PC-9 (cell line): ENCODE measurements at regions not wholly inside any gene's neighbourhood (a gene's known extent, or its start where the extent isn't known, plus 50 kb on each side); places are given as distances from the start of the nearest gene placed in this dataset.

Experiments
- BruUV-seq: library from RNA; stranded (reverse); fragments of 400-500 nt; replicated peaks from 2 replicates; lab custom pipeline; 2021; lab: Mats Ljungman, UMichigan
- CTCF ChIA-PET: fragments of 300-600 bp; sonication (Branson Sonifier 250); formaldehyde crosslinking; loops from one replicate; lab custom pipeline; 2022; ENCODE audit warnings: antibody characterized with exemption; lab: Charles Lee
- POLR2A ChIA-PET: fragments of 300-600 bp; sonication (Branson Sonifier 250); formaldehyde crosslinking; loops from one replicate; lab custom pipeline; 2022; ENCODE audit warnings: antibody characterized with exemption; ENCODE audit not compliant: unreplicated experiment; lab: Charles Lee
- DNase-seq, 2 experiments: peaks; one replicate each; pipeline versions ENCODE4 v3.0.0 to v3.0.0-alpha.2; 2015 to 2022; ENCODE audit warnings: mixed read lengths in 1 of 2
- H2AFZ ChIP-seq: fragments of 200-600 bp; sonication (generic); 2 replicates; pipeline ENCODE4 v1.8.1; 2017; ENCODE audit warnings: antibody characterized with exemption
- H3F3A ChIP-seq: fragments of 200-600 bp; sonication (generic); 2 replicates; pipeline ENCODE4 v1.8.1; 2017; ENCODE audit warnings: antibody characterized with exemption, mild to moderate bottlenecking, low read depth; ENCODE audit not compliant: insufficient read depth
- H3K27ac ChIP-seq: fragments of 200-600 bp; sonication (generic); 2 replicates; pipeline ENCODE4 v1.6.1; 2016; ENCODE audit warnings: mixed run types
- H3K27me3 ChIP-seq: fragments of 200-600 bp; sonication (generic); 2 replicates; pipeline ENCODE4 v1.6.1; 2016; ENCODE audit warnings: low read depth, mixed run types; ENCODE audit not compliant: insufficient read depth
- H3K36me3 ChIP-seq: fragments of 200-600 bp; sonication (generic); 2 replicates; pipeline ENCODE4 v1.6.1; 2016; ENCODE audit warnings: low read depth, mixed run types
- H3K4me1 ChIP-seq: fragments of 200-600 bp; sonication (generic); replicated peaks from 2 replicates; pipeline ENCODE4 v1.6.1; 2016; ENCODE audit warnings: mixed run types; ENCODE audit not compliant: insufficient read depth
- H3K4me2 ChIP-seq: fragments of 200-600 bp; sonication (generic); 2 replicates; pipeline ENCODE4 v1.6.1; 2017; ENCODE audit warnings: mixed run types
- H3K4me3 ChIP-seq: fragments of 200-600 bp; sonication (generic); 2 replicates; pipeline ENCODE4 v1.6.1; 2016; ENCODE audit warnings: mixed run types
- H3K79me2 ChIP-seq: fragments of 200-600 bp; sonication (generic); 2 replicates; pipeline ENCODE4 v1.6.1; 2017; ENCODE audit warnings: low read depth, mixed run types
- H3K9me2 ChIP-seq: fragments of 200-600 bp; sonication (generic); 2 replicates; pipeline ENCODE4 v1.8.1; 2017; ENCODE audit warnings: mild to moderate bottlenecking; ENCODE audit not compliant: insufficient read depth
- H3K9me3 ChIP-seq: fragments of 200-600 bp; sonication (generic); 2 replicates; pipeline ENCODE4 v1.8.1; 2016; ENCODE audit warnings: low read depth; ENCODE audit not compliant: insufficient read depth
- H4K20me1 ChIP-seq: fragments of 200-600 bp; sonication (generic); 2 replicates; pipeline ENCODE4 v1.8.1; 2017; ENCODE audit not compliant: insufficient read depth
- CTCF ChIP-seq: fragments of 200-600 bp; sonication (generic); conservative IDR thresholded peaks from 2 replicates; pipeline ENCODE4 v1.6.1; 2017; ENCODE audit warnings: mixed run types, antibody characterized with exemption, mild to moderate bottlenecking, moderate library complexity
- EZH2 ChIP-seq: fragments of 200-600 bp; sonication (generic); IDR thresholded peaks from 2 replicates; pipeline ENCODE4 v1.8.0; 2017; ENCODE audit warnings: antibody characterized with exemption, low read depth
- intact Hi-C: fragments of 100-400 bp; cut with micrococcal nuclease; formaldehyde crosslinking; loops from one replicate; pipeline ENCODE4 v1.10.0; 2022; ENCODE audit not compliant: unreplicated experiment

- H3K9me3 ChIP-seq = no peaks in the 10 kb centered on the region
- H3F3A ChIP-seq = no peaks in the 10 kb centered on the region
- no peak overlapping the region for H3K4me2 ChIP-seq
- no peaks in the 10 kb centered on the region for H4K20me1 ChIP-seq
- no peaks in the 10 kb centered on the region for H3K36me3 ChIP-seq
- ChIA-PET POLR2A (no interaction called here), CTCF (no interaction called here)
- H3K27ac ChIP-seq = no peak overlapping the region
- no peak for DNase-seq
- no peak overlapping the region for H3K4me3 ChIP-seq
- H3K27me3 ChIP-seq = no peaks in the 10 kb centered on the region
- H3K79me2 ChIP-seq = no peaks in the 10 kb centered on the region
- H2AFZ ChIP-seq = no peak overlapping the region
- intact Hi-C loops = no loop called here
- no TSS peak for BruUV-seq
- TF ChIP-seq EZH2 = no peak
- no peak for TF ChIP-seq CTCF
- no peaks in the 10 kb centered on the region; the same call in 1 of the 2 replicates for H3K9me2 ChIP-seq
- no peaks in the 10 kb centered on the region for H3K4me1 ChIP-seq
These were observed 325.2 kb downstream of the ZBBX start for GRCh38 chr3:167054926-167055325.

- CTCF ChIA-PET = no interaction called here
- Histone ChIP-seq H3K36me3 (no peaks in the 10 kb centered on the region), H3K9me2 (no peaks in the 10 kb centered on the region), H3K27me3 (no peaks in the 10 kb centered on the region), H3K4me2 (no peak overlapping the region), H4K20me1 (no peaks in the 10 kb centered on the region), H3F3A (no peaks in the 10 kb centered on the region), H2AFZ (no peak overlapping the region), H3K4me3 (no peak overlapping the region), H3K4me1 (no peaks in the 10 kb centered on the region), H3K27ac (no peak overlapping the region), H3K9me3 (no peaks in the 10 kb centered on the region), H3K79me2 (no peaks in the 10 kb centered on the region)
- TF ChIP-seq EZH2 (no peak), CTCF (no peak)
- intact Hi-C loops = no loop called here
- no peak for DNase-seq
- BruUV-seq = no TSS peak
- POLR2A ChIA-PET = no interaction called here
These were observed 328.7 kb downstream of the ZBBX start for GRCh38 chr3:167051421-167051820.

- no peaks in the 10 kb centered on the region for H3K9me3 ChIP-seq
- no peaks in the 10 kb centered on the region for H3F3A ChIP-seq
- intact Hi-C loops = loop anchor here (2.0 to 10.0 kb wide), 6 partner anchors 199 to 1827 kb away; no protein-coding TSS in a partner anchor
- no peak overlapping the region for H3K27ac ChIP-seq
- H3K79me2 ChIP-seq = no peaks in the 10 kb centered on the region
- no TSS peak for BruUV-seq
- no peaks in the 10 kb centered on the region for H4K20me1 ChIP-seq
- TF ChIP-seq CTCF (no peak), EZH2 (no peak)
- H3K36me3 ChIP-seq = no peaks in the 10 kb centered on the region
- ChIA-PET POLR2A (no interaction called here), CTCF (no interaction called here)
- no peak overlapping the region for H3K4me2 ChIP-seq
- DNase-seq = no peak
- H3K27me3 ChIP-seq = no peaks in the 10 kb centered on the region
- no peak overlapping the region for H3K4me3 ChIP-seq
- no peaks in the 10 kb centered on the region for H3K4me1 ChIP-seq
- H2AFZ ChIP-seq = no peak overlapping the region
- no peaks in the 10 kb centered on the region for H3K9me2 ChIP-seq
These were observed 346.2 kb downstream of the ZBBX start for GRCh38 chr3:167033866-167034265.
